ENCODE measurements at regions not wholly inside any gene's neighbourhood (a gene's known extent, or its start where the extent isn't known, plus 50 kb on each side); places are given as distances from the start of the nearest gene placed in this dataset.

- TF ChIP-seq EP300 (IDR thresholded peaks at IDR 0.05) = no peak
- TF ChIP-seq CTCF (IDR thresholded peaks at IDR 0.05) = no peak
- TF ChIP-seq POLR2A (IDR thresholded peaks at IDR 0.05) = no peak
- no peak for TF ChIP-seq POLR2AphosphoS5 (IDR thresholded peaks at IDR 0.05)
Observed at GRCh38 chr3:95084738-95085137, 1021.9 kb downstream of the NSUN3 start.
